Gastroesophageal sphincter (tissue), 4 donors: ENCODE measurements at regions not wholly inside any gene's neighbourhood (a gene's known extent, or its start where the extent isn't known, plus 50 kb on each side); places are given as distances from the start of the nearest gene placed in this dataset.
A peak's percentile ranks its signal among the peaks of the same experiment; 100 is the strongest.

ENCODE experiments used
- ATAC-seq: fragments of 150-250 bp; one replicate; pipeline ENCODE4 v1.9.1; 2016; ENCODE audit warnings: mild to moderate bottlenecking, moderate library complexity
- H3K27ac ChIP-seq, 4 donors: fragments of 200-600 bp; sonication (generic) in 3 of 4; 1 replicate in 3 of 4; 2 replicates in 1 of 4; pipeline ENCODE4 v1.5.1; 2016 to 2019
- H3K27me3 ChIP-seq: fragments of 200-600 bp; sonication (generic); one replicate; pipeline ENCODE4 v1.5.1; 2019
- H3K36me3 ChIP-seq, 2 donors: fragments of 200-600 bp; sonication (generic); one replicate each; pipeline ENCODE4 v1.5.1; 2019; ENCODE audit warnings: control low read depth in 1 of 2
- H3K4me1 ChIP-seq, 3 donors: fragments of 200-600 bp; sonication (generic); 1 replicate in 2 of 3; 2 replicates in 1 of 3; pipeline ENCODE4 v1.5.1; 2016 to 2019; ENCODE audit warnings: control low read depth in 2 of 3
- H3K4me3 ChIP-seq, 2 donors: fragments of 200-600 bp; sonication (generic); one replicate each; pipeline ENCODE4 v1.5.1; 2019; ENCODE audit warnings: mild to moderate bottlenecking in 1 of 2, moderate library complexity in 1 of 2
- H3K9me3 ChIP-seq, 3 donors: fragments of 200-600 bp; sonication (generic); one replicate each; pipeline ENCODE4 v1.5.1; 2017 to 2019; ENCODE audit warnings: control low read depth in 2 of 3
- EP300 ChIP-seq: sonication (generic); formaldehyde crosslinking; IDR thresholded peaks from one replicate; pipeline ENCODE4 v1.6.1; 2017; ENCODE audit warnings: antibody characterized with exemption, mild to moderate bottlenecking
- POLR2A ChIP-seq, 2 donors: fragments of 450-650 bp; IDR thresholded peaks; one replicate each; pipeline ENCODE4 v1.6.1; 2017; ENCODE audit warnings: antibody characterized with exemption in 2 of 2, mild to moderate bottlenecking in 2 of 2, moderate library complexity in 1 of 2
- POLR2AphosphoS5 ChIP-seq: sonication (generic); formaldehyde crosslinking; IDR thresholded peaks from one replicate; pipeline ENCODE4 v1.6.1; 2017; ENCODE audit warnings: antibody characterized with exemption
- WGBS, 2 donors: methylation state at CpG; one replicate each; pipeline ENCODE4 v1.1.5; 2018; ENCODE audit warnings: low coverage in 1 of 2; 5-methylcytosine and 5-hydroxymethylcytosine counted together
- TF ChIP-seq, protein P1 (sequence below), 4 experiments: fragments of 200-600 bp in 2 of 4; fragments of 450-650 bp in 2 of 4; sonication (generic) in 1 of 4; IDR thresholded peaks; one replicate each; pipeline ENCODE4 v1.5.1; 2017 to 2019; ENCODE audit warnings: antibody characterized with exemption in 4 of 4, mild to moderate bottlenecking in 2 of 4, moderate library complexity in 2 of 4

DNA sequence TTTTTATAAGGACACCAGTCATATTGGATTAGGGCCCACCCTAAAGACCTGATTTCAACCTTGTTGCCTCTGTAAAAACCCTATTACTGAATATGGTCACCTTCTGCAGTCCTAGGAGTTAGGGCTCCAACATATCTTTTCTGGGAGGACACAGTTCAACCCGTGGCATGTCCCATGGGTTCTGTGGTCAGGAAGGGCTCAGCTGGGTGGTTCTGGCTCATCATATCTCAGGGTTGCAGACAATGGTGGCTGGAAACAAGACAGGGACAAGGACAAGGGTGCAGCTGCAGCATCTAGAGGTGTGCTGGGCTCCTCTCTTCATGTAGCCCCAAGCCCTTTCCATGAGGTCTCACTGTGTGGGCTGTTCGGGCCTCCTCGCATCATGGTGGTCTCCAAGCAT, 63.1 kb upstream of the FOXF1 start:
- H3K36me3 ChIP-seq: no peaks in the 10 kb centered on the region
- H3K4me1 ChIP-seq: peaks cover 0 to 13% (median 4%) of the 10 kb centered on the region in 3 donors
- no peaks in the 10 kb centered on the region for H3K9me3 ChIP-seq
- no peak overlapping the region for H3K4me3 ChIP-seq
- TF ChIP-seq POLR2A (IDR thresholded peaks at IDR 0.05): no peak
- TF ChIP-seq EP300: no peak
- TF ChIP-seq POLR2AphosphoS5: no peak
- TF ChIP-seq, protein P1, sequence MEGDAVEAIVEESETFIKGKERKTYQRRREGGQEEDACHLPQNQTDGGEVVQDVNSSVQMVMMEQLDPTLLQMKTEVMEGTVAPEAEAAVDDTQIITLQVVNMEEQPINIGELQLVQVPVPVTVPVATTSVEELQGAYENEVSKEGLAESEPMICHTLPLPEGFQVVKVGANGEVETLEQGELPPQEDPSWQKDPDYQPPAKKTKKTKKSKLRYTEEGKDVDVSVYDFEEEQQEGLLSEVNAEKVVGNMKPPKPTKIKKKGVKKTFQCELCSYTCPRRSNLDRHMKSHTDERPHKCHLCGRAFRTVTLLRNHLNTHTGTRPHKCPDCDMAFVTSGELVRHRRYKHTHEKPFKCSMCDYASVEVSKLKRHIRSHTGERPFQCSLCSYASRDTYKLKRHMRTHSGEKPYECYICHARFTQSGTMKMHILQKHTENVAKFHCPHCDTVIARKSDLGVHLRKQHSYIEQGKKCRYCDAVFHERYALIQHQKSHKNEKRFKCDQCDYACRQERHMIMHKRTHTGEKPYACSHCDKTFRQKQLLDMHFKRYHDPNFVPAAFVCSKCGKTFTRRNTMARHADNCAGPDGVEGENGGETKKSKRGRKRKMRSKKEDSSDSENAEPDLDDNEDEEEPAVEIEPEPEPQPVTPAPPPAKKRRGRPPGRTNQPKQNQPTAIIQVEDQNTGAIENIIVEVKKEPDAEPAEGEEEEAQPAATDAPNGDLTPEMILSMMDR (IDR thresholded peaks at IDR 0.05): no peak
- no peaks in the 10 kb centered on the region for H3K27me3 ChIP-seq
- H3K27ac ChIP-seq: no peak overlapping the region
- ATAC-seq: no peak
- WGBS, 2 donors: 25 to 83% methylated on average over 1 of the region's 3 CpGs

DNA sequence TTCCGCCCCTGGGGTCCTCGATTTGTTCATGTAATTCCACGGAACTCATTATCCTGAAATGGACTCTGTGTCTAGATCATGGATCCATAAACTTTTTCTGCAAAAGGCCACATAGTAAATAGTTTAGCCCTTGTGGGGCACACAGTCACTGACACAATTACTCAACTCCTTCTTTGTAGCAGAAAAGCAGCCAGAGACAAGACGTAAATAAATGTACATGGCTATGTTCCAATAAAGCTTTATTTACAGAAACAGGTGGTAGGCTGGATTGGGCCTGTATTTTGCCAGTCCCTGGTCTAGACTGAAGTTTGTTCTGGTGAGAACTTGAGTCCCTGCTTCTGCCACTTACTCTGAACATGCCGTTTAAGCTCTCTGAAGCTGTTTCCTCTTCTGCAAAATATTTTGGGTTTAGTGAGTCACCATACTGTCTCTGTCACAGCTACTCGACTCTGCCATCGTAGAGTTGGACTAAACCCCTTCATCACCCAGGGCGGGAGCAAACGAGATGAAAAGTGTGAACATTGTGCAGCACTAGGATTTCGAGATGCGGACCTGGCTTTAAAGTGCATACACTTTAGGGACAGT, 61.9 kb upstream of the FOXF1 start:
- Histone ChIP-seq H3K27ac (peak overlapping the region in 1 of 4 donors; percentile 29), H3K4me1 (peaks cover 0 to 2% (median 0%) of the 10 kb centered on the region in 3 donors), H3K9me3 (no peaks in the 10 kb centered on the region), H3K36me3 (no peaks in the 10 kb centered on the region), H3K4me3 (no peak overlapping the region), H3K27me3 (no peaks in the 10 kb centered on the region)
- WGBS, 2 donors: 61 to 78% methylated on average over 6 to 11 of the region's 11 CpGs
- no peak for ATAC-seq
- TF ChIP-seq POLR2A (IDR thresholded peaks at IDR 0.05): no peak
- peak; percentile 76 for TF ChIP-seq POLR2AphosphoS5

- TF ChIP-seq EP300 (no peak), POLR2AphosphoS5 (no peak), POLR2A (IDR thresholded peaks at IDR 0.05) (no peak)
- TF ChIP-seq, protein P1 (IDR thresholded peaks at IDR 0.05): no peak
- Histone ChIP-seq H3K9me3 (no peaks in the 10 kb centered on the region), H3K4me3 (no peak overlapping the region), H3K27ac (no peak overlapping the region), H3K27me3 (no peaks in the 10 kb centered on the region), H3K36me3 (no peaks in the 10 kb centered on the region), H3K4me1 (no peaks in the 10 kb centered on the region)
- ATAC-seq: no peak
- 62 to 76% methylated on average over 5 to 9 of the region's 16 CpGs for WGBS, 2 donors
These were observed 60.8 kb upstream of the FOXF1 start for GRCh38 chr16:86449446-86450095.

DNA sequence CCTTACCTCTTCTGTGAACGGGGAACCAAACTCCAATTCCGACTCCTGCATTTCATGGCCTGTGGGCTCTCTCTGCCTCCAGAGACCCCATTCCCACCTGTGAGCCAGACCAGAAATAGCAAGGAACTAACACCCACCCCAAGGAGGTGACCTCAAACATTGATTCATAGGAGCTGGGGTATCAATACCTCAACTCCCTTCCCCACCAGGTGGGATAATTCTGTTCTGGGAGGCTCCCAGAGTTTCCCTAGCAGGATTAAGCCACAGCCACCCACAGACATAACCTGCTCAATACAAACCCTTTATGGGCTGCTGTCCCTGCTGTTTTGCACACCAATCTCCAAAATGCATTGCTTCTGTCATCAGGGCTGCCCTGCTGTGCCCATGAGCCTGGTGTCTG, 59.6 kb upstream of the FOXF1 start:
- no peak overlapping the region for H3K27ac ChIP-seq
- no peaks in the 10 kb centered on the region for H3K9me3 ChIP-seq
- 100% methylated on average over 1 of the region's 2 CpGs for WGBS, 2 donors
- no peaks in the 10 kb centered on the region for H3K36me3 ChIP-seq
- no peak overlapping the region for H3K4me3 ChIP-seq
- TF ChIP-seq, protein P1 (IDR thresholded peaks at IDR 0.05): no peak
- TF ChIP-seq POLR2AphosphoS5 (no peak), EP300 (no peak), POLR2A (IDR thresholded peaks at IDR 0.05) (no peak)
- ATAC-seq: no peak
- H3K27me3 ChIP-seq: no peaks in the 10 kb centered on the region
- H3K4me1 ChIP-seq: no peaks in the 10 kb centered on the region

DNA sequence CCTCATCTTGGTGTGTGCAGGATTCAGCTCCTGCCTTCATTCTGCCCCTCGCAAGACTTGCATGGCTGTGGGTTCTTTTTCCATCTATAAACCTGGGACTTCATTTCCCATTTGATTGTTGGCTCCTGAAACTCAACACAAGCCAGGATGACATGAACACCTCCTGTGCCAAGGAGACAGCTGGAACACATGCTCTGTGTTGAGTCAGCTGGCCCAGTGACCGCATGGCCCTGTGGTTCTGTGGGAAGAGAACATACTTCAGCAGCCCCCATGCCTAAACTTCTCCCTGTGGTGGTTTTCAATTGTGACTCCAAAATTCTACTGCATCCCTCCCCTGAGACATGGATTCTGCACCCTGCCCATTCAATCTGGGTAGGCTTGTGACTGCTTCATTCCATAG, 57.9 kb upstream of the FOXF1 start:
- 83% methylated on average over 1 of the region's 2 CpGs; no CpG with 5 or more reads in 1 of the 2 donors for WGBS, 2 donors
- H3K9me3 ChIP-seq: no peaks in the 10 kb centered on the region
- no peaks in the 10 kb centered on the region for H3K27me3 ChIP-seq
- no peak overlapping the region for H3K27ac ChIP-seq
- peaks cover 0 to 9% (median 5%) of the 10 kb centered on the region in 3 donors for H3K4me1 ChIP-seq
- ATAC-seq: peak; percentile 67
- TF ChIP-seq, protein P1 (IDR thresholded peaks at IDR 0.05): no peak
- TF ChIP-seq POLR2A (IDR thresholded peaks at IDR 0.05) (no peak), POLR2AphosphoS5 (no peak), EP300 (no peak)
- no peak overlapping the region for H3K4me3 ChIP-seq
- no peaks in the 10 kb centered on the region for H3K36me3 ChIP-seq
